ENCODE measurements at regions not wholly inside any gene's neighbourhood (a gene's known extent, or its start where the extent isn't known, plus 50 kb on each side); places are given as distances from the start of the nearest gene placed in this dataset.

- no peak overlapping the region for H2AFZ ChIP-seq (ENCODE audit: low read length)
- no peak overlapping the region for H3K9ac ChIP-seq (ENCODE audit: low read depth, low read length, poor library complexity, severe bottlenecking)
- H3K36me3 ChIP-seq (ENCODE audit: insufficient read depth, low read length): no peaks in the 10 kb centered on the region
- no peaks in the 10 kb centered on the region for H3F3A ChIP-seq (ENCODE audit: low read depth)
- H3K79me2 ChIP-seq (ENCODE audit: insufficient read depth, low read length): no peaks in the 10 kb centered on the region
- H4K20me1 ChIP-seq (ENCODE audit: insufficient read depth, low read length, poor library complexity, severe bottlenecking): no peaks in the 10 kb centered on the region
- no peak for TF ChIP-seq CTCF (conservative IDR thresholded peaks at IDR 0.05; ENCODE audit: low read length)
- no peak for TF ChIP-seq EZH2phosphoT487 (IDR thresholded peaks at IDR 0.05; ENCODE audit: borderline replicate concordance)
- H3K4me3 ChIP-seq (ENCODE audit: low read length, poor library complexity, severe bottlenecking): no peak overlapping the region
- H3K4me1 ChIP-seq (ENCODE audit: insufficient read depth, low read length, poor library complexity, severe bottlenecking): peaks cover 6% of the 10 kb centered on the region
- H3K27me3 ChIP-seq (ENCODE audit: insufficient read depth, low read length, poor library complexity, severe bottlenecking): no peaks in the 10 kb centered on the region
- no peaks in the 10 kb centered on the region for H3K9me3 ChIP-seq (ENCODE audit: insufficient read depth, low read depth, low read length)
- H3K4me2 ChIP-seq (ENCODE audit: low read depth, low read length, poor library complexity, severe bottlenecking): no peak overlapping the region
- H3K9me2 ChIP-seq (replicated peaks; ENCODE audit: low read depth, low read length): no peaks in the 10 kb centered on the region
Observed at GRCh38 chr10:132479024-132479602, 58.5 kb upstream of the INPP5A start.

DNA sequence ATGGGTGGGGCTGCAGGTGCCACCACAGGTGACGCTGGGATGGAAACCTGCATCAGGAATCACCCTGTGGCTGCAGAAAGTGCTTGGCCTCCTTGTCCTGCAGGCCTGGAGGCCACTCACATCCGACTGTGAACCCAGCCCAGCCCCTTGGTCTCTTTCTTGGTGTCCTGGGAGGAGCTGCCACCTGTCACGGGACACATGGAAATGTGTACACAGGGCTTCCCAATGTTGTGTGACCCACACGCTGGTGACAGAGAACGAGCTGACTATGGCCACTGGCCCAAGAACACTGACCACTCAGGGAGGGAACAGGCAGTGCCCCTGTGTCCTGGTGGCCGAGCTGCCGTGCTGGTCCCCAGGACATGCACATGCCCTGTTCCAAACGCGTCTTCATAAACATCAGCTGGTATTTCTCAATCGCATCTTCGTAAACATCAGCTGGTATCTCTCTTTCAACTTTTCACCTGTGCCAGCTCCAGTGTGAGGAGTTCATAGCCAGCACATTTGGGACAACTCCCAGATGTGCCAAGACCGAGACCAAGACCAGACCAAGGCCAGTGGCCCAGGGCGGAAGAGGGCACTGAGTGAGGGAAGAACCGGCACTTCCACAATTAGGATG is 57.9 kb upstream of the INPP5A start:
- Histone ChIP-seq H2AFZ (ENCODE audit: low read length) (no peak overlapping the region), H3K4me2 (ENCODE audit: low read depth, low read length, poor library complexity, severe bottlenecking) (no peak overlapping the region), H3K9me3 (ENCODE audit: insufficient read depth, low read depth, low read length) (no peaks in the 10 kb centered on the region), H3K9me2 (replicated peaks; ENCODE audit: low read depth, low read length) (no peaks in the 10 kb centered on the region), H3K4me1 (ENCODE audit: insufficient read depth, low read length, poor library complexity, severe bottlenecking) (peaks cover 6% of the 10 kb centered on the region), H3K79me2 (ENCODE audit: insufficient read depth, low read length) (no peaks in the 10 kb centered on the region), H3F3A (ENCODE audit: low read depth) (no peaks in the 10 kb centered on the region), H3K36me3 (ENCODE audit: insufficient read depth, low read length) (no peaks in the 10 kb centered on the region), H3K4me3 (ENCODE audit: low read length, poor library complexity, severe bottlenecking) (no peak overlapping the region), H3K27me3 (ENCODE audit: insufficient read depth, low read length, poor library complexity, severe bottlenecking) (no peaks in the 10 kb centered on the region), H4K20me1 (ENCODE audit: insufficient read depth, low read length, poor library complexity, severe bottlenecking) (no peaks in the 10 kb centered on the region), H3K9ac (ENCODE audit: low read depth, low read length, poor library complexity, severe bottlenecking) (no peak overlapping the region)
- TF ChIP-seq EZH2phosphoT487 (IDR thresholded peaks at IDR 0.05; ENCODE audit: borderline replicate concordance) (no peak), CTCF (conservative IDR thresholded peaks at IDR 0.05; ENCODE audit: low read length) (no peak)

- TF ChIP-seq EZH2phosphoT487 (IDR thresholded peaks at IDR 0.05; ENCODE audit: borderline replicate concordance) (no peak), CTCF (conservative IDR thresholded peaks at IDR 0.05; ENCODE audit: low read length) (no peak)
- H3K27me3 ChIP-seq (ENCODE audit: insufficient read depth, low read length, poor library complexity, severe bottlenecking): no peaks in the 10 kb centered on the region
- no peak overlapping the region for H2AFZ ChIP-seq (ENCODE audit: low read length)
- no peak overlapping the region for H3K4me3 ChIP-seq (ENCODE audit: low read length, poor library complexity, severe bottlenecking)
- peaks cover 6% of the 10 kb centered on the region for H3K4me1 ChIP-seq (ENCODE audit: insufficient read depth, low read length, poor library complexity, severe bottlenecking)
- no peaks in the 10 kb centered on the region for H3K79me2 ChIP-seq (ENCODE audit: insufficient read depth, low read length)
- H3K4me2 ChIP-seq (ENCODE audit: low read depth, low read length, poor library complexity, severe bottlenecking): peak overlapping the region; percentile 24
- H3F3A ChIP-seq (ENCODE audit: low read depth): no peaks in the 10 kb centered on the region
- H3K9me2 ChIP-seq (replicated peaks; ENCODE audit: low read depth, low read length): no peaks in the 10 kb centered on the region
- no peak overlapping the region for H3K9ac ChIP-seq (ENCODE audit: low read depth, low read length, poor library complexity, severe bottlenecking)
- no peaks in the 10 kb centered on the region for H4K20me1 ChIP-seq (ENCODE audit: insufficient read depth, low read length, poor library complexity, severe bottlenecking)
- no peaks in the 10 kb centered on the region for H3K36me3 ChIP-seq (ENCODE audit: insufficient read depth, low read length)
- H3K9me3 ChIP-seq (ENCODE audit: insufficient read depth, low read depth, low read length): no peaks in the 10 kb centered on the region
Observed at GRCh38 chr10:132480356-132480755, 57.2 kb upstream of the INPP5A start.
